Peyer's patch (tissue), 4 donors: ENCODE measurements at regions not wholly inside any gene's neighbourhood (a gene's known extent, or its start where the extent isn't known, plus 50 kb on each side); places are given as distances from the start of the nearest gene placed in this dataset.
"Not testable (repeated sequence)": the region's sequence is repeated elsewhere in the genome, so short reads cannot be mapped to it uniquely, and the experiment has no call there.

Source experiments
- DNase-seq, 3 donors: peaks; one replicate each; pipeline ENCODE4 v3.0.0-alpha.2; 2017 to 2019
- H3K27ac ChIP-seq, 4 donors: fragments of 200-600 bp; sonication (generic); one replicate each; pipeline ENCODE4 v1.5.1; 2016 to 2019
- H3K27me3 ChIP-seq, 2 donors: fragments of 200-600 bp; sonication (generic); one replicate each; pipeline ENCODE4 v1.5.1; 2019
- H3K36me3 ChIP-seq, 3 donors: fragments of 200-600 bp; sonication (generic); one replicate each; pipeline ENCODE4 v1.5.1; 2016 to 2019
- H3K4me1 ChIP-seq, 4 donors: fragments of 200-600 bp; sonication (generic); one replicate each; pipeline ENCODE4 v1.5.1; 2016 to 2019
- H3K4me3 ChIP-seq, 4 donors: fragments of 200-600 bp; sonication (generic); 1 replicate in 3 of 4; 2 replicates in 1 of 4; pipeline ENCODE4 v1.5.1; 2016 to 2019; ENCODE audit warnings: mild to moderate bottlenecking in 1 of 4
- H3K9me3 ChIP-seq, 4 donors: fragments of 200-600 bp; sonication (generic); one replicate each; pipeline ENCODE4 v1.5.1; 2016 to 2019; ENCODE audit warnings: mild to moderate bottlenecking in 1 of 4
- CTCF ChIP-seq, 6 experiments: fragments of 450-650 bp in 4 of 6; fragments of 200-600 bp in 2 of 6; sonication (generic) in 1 of 6; IDR thresholded peaks; one replicate each; pipeline ENCODE4 v1.5.1; 2017 to 2019; ENCODE audit warnings: antibody characterized with exemption in 6 of 6, mild to moderate bottlenecking in 3 of 6, moderate library complexity in 1 of 6
- POLR2A ChIP-seq, 2 donors: fragments of 450-650 bp; IDR thresholded peaks; one replicate each; pipeline ENCODE4 v1.5.1; 2017; ENCODE audit warnings: antibody characterized with exemption in 2 of 2, mild to moderate bottlenecking in 2 of 2, moderate library complexity in 2 of 2

- Histone ChIP-seq H3K27ac (no peak overlapping the region), H3K9me3 (no peaks in the 10 kb centered on the region), H3K4me1 (no peaks in the 10 kb centered on the region), H3K27me3 (no peaks in the 10 kb centered on the region), H3K36me3 (no peaks in the 10 kb centered on the region), H3K4me3 (no peak overlapping the region)
- TF ChIP-seq POLR2A (IDR thresholded peaks at IDR 0.05) (no peak), CTCF (IDR thresholded peaks at IDR 0.05) (no peak)
- DNase-seq, result no peak
Measured at GRCh38 chr2:114286438-114286837, 156.0 kb upstream of the DPP10 start.

GRCh38 chr2:114293355-114293754 lies 149.1 kb upstream of the DPP10 start:
- Histone ChIP-seq H3K4me1 (no peaks in the 10 kb centered on the region), H3K27me3 (no peaks in the 10 kb centered on the region), H3K27ac (no peak overlapping the region), H3K9me3 (no peaks in the 10 kb centered on the region), H3K36me3 (no peaks in the 10 kb centered on the region), H3K4me3 (no peak overlapping the region)
- TF ChIP-seq CTCF (IDR thresholded peaks at IDR 0.05) (no peak), POLR2A (IDR thresholded peaks at IDR 0.05) (no peak)
- no peak for DNase-seq

GRCh38 chr2:114294741-114295140 lies 147.7 kb upstream of the DPP10 start:
- TF ChIP-seq CTCF (IDR thresholded peaks at IDR 0.05) (no peak), POLR2A (IDR thresholded peaks at IDR 0.05) (no peak)
- no peak for DNase-seq
- Histone ChIP-seq H3K36me3 (no peaks in the 10 kb centered on the region), H3K4me1 (no peaks in the 10 kb centered on the region), H3K27me3 (no peaks in the 10 kb centered on the region), H3K4me3 (no peak overlapping the region), H3K27ac (no peak overlapping the region), H3K9me3 (no peaks in the 10 kb centered on the region)

- H3K4me1 ChIP-seq, H3K9me3 ChIP-seq, DNase-seq, H3K27ac ChIP-seq, H3K4me3 ChIP-seq, H3K36me3 ChIP-seq, H3K27me3 ChIP-seq: not testable (repeated sequence)
Measured at GRCh38 chr2:114300351-114300750, 142.1 kb upstream of the DPP10 start.

- no peaks in the 10 kb centered on the region for H3K27me3 ChIP-seq
- no peak for DNase-seq
- H3K27ac ChIP-seq, result no peak overlapping the region
- TF ChIP-seq POLR2A (IDR thresholded peaks at IDR 0.05), result no peak
- no peak for TF ChIP-seq CTCF (IDR thresholded peaks at IDR 0.05)
- no peak overlapping the region for H3K4me3 ChIP-seq
- no peaks in the 10 kb centered on the region for H3K36me3 ChIP-seq
- no peaks in the 10 kb centered on the region for H3K4me1 ChIP-seq
- no peaks in the 10 kb centered on the region for H3K9me3 ChIP-seq
Measured at GRCh38 chr2:114316532-114317300, 125.7 kb upstream of the DPP10 start.

- no peaks in the 10 kb centered on the region for H3K4me1 ChIP-seq
- DNase-seq, result no peak
- no peak overlapping the region for H3K27ac ChIP-seq
- no peaks in the 10 kb centered on the region for H3K9me3 ChIP-seq
- H3K36me3 ChIP-seq, result no peaks in the 10 kb centered on the region
- no peak overlapping the region for H3K4me3 ChIP-seq
- H3K27me3 ChIP-seq, result no peaks in the 10 kb centered on the region
- TF ChIP-seq POLR2A (IDR thresholded peaks at IDR 0.05) (no peak), CTCF (IDR thresholded peaks at IDR 0.05) (no peak)
Measured at GRCh38 chr2:114330594-114330993, 111.8 kb upstream of the DPP10 start.
